CD4-positive, alpha-beta T cell (primary cell): ENCODE measurements at regions not wholly inside any gene's neighbourhood (a gene's known extent, or its start where the extent isn't known, plus 50 kb on each side); places are given as distances from the start of the nearest gene placed in this dataset.

ENCODE experiments used
- ATAC-seq: fragments of 200-7000 bp; cut with Tn5 transposase; one replicate; pipeline ENCODE4 v1.10.0; 2022; ENCODE audit warnings: mild to moderate bottlenecking; ENCODE audit not compliant: poor library complexity
- CTCF ChIA-PET: fragments of 350-600 bp; sonication (Branson Sonifier 250); formaldehyde crosslinking; loops from one replicate; lab custom pipeline; 2021; ENCODE audit warnings: antibody characterized with exemption, inconsistent platforms; lab: Charles Lee
- POLR2A ChIA-PET: fragments of 350-600 bp; sonication (Branson Sonifier 250); formaldehyde crosslinking; loops from one replicate; lab custom pipeline; 2021; ENCODE audit warnings: antibody characterized with exemption, inconsistent platforms; lab: Charles Lee
- DNase-seq, 14 experiments: peaks; one replicate each; pipeline ENCODE4 v3.0.0-alpha.2; 2013 to 2020; ENCODE audit warnings: mixed read lengths in 2 of 14
- H3K27ac ChIP-seq, 2 donors: one replicate each; pipeline versions ENCODE4 v1.5.1 to v1.7.0; 2013; ENCODE audit warnings: low read length in 2 of 2, low read depth in 1 of 2, mild to moderate bottlenecking in 1 of 2
- H3K27me3 ChIP-seq, 2 experiments: 1 replicate in 1 of 2; 2 replicates in 1 of 2; pipeline versions ENCODE4 v1.6.1 to v1.7.0; 2013; ENCODE audit warnings: low read length in 2 of 2, control low read depth in 1 of 2, mild to moderate bottlenecking in 1 of 2, moderate library complexity in 1 of 2; ENCODE audit not compliant: insufficient read depth in 2 of 2, control insufficient read depth in 1 of 2
- H3K36me3 ChIP-seq: one replicate; pipeline ENCODE4 v1.6.1; 2013; ENCODE audit warnings: low read length, control low read depth; ENCODE audit not compliant: insufficient read depth
- H3K4me1 ChIP-seq: one replicate; pipeline ENCODE4 v1.6.1; 2013; ENCODE audit warnings: low read length, control low read depth; ENCODE audit not compliant: insufficient read depth
- H3K4me3 ChIP-seq: one replicate; pipeline ENCODE4 v1.5.1; 2013; ENCODE audit warnings: mild to moderate bottlenecking, low read length, moderate library complexity
- H3K9me3 ChIP-seq, 2 experiments: 1 replicate in 1 of 2; 2 replicates in 1 of 2; pipeline versions ENCODE4 v1.6.1 to v1.7.0; 2013; ENCODE audit warnings: low read length in 2 of 2, mild to moderate bottlenecking in 2 of 2, control low read depth in 1 of 2, moderate library complexity in 1 of 2; ENCODE audit not compliant: control insufficient read depth in 1 of 2, insufficient read depth in 1 of 2
- H3K27ac Mint-ChIP-seq: one replicate; pipeline ENCODE4 v1.8.0; 2020; ENCODE audit warnings: mixed read lengths
- H3K27me3 Mint-ChIP-seq: one replicate; pipeline ENCODE4 v1.8.0; 2021; ENCODE audit warnings: mixed read lengths
- H3K36me3 Mint-ChIP-seq: one replicate; pipeline ENCODE4 v1.8.0; 2021; ENCODE audit warnings: low read depth, mixed read lengths
- H3K4me1 Mint-ChIP-seq: one replicate; pipeline ENCODE4 v1.8.0; 2021; ENCODE audit warnings: low read depth, mixed read lengths
- H3K4me3 Mint-ChIP-seq: one replicate; pipeline ENCODE4 v1.8.0; 2020; ENCODE audit warnings: mild to moderate bottlenecking, mixed read lengths
- H3K9me3 Mint-ChIP-seq: one replicate; pipeline ENCODE4 v1.8.0; 2020; ENCODE audit warnings: mixed read lengths
- intact Hi-C, 2 experiments: fragments of 100-400 bp; cut with DNase I in 1 of 2; cut with micrococcal nuclease in 1 of 2; formaldehyde crosslinking; loops; one replicate each; pipeline versions ENCODE4 v1.15.1 to v1.9.0; 2023 to 2025; cut with DNase I, micrococcal nuclease
- TF ChIP-seq, protein P1 (sequence below): fragments of 200-600 bp; IDR thresholded peaks from one replicate; pipeline ENCODE4 v1.8.0; 2022; ENCODE audit warnings: antibody characterized with exemption, mild to moderate bottlenecking

DNA sequence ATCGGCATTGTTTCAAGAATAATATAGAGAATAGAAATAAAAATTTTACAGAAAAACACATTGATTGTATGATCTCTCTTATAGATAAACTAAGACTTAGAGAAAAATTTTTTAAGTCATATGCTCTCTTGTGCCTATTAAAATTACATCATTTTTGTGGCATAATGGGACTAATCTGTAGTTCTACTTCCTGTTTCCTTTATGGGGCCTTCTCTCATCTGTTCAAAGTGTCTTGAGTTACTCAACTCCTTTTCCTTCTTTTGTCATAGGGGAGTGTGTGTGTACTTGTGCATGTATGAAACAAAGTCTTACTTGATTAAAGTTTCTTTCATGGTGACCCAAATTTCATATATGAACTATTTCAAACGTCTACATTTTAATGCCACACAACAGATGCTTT is 1448.9 kb upstream of the TENM3 start:
- intact Hi-C loops: no loop called here
- Histone ChIP-seq H3K9me3 (no peaks in the 10 kb centered on the region), H3K4me3 (no peak overlapping the region), H3K27ac (no peak overlapping the region), H3K27me3 (no peaks in the 10 kb centered on the region), H3K4me1 (no peaks in the 10 kb centered on the region), H3K36me3 (no peaks in the 10 kb centered on the region)
- H3K4me1 Mint-ChIP-seq: no peaks in the 10 kb centered on the region
- ChIA-PET POLR2A (no interaction called here), CTCF (no interaction called here)
- ATAC-seq (no peak), DNase-seq (peak in 1 of 14 experiments; percentile 1)
- TF ChIP-seq, protein P1, sequence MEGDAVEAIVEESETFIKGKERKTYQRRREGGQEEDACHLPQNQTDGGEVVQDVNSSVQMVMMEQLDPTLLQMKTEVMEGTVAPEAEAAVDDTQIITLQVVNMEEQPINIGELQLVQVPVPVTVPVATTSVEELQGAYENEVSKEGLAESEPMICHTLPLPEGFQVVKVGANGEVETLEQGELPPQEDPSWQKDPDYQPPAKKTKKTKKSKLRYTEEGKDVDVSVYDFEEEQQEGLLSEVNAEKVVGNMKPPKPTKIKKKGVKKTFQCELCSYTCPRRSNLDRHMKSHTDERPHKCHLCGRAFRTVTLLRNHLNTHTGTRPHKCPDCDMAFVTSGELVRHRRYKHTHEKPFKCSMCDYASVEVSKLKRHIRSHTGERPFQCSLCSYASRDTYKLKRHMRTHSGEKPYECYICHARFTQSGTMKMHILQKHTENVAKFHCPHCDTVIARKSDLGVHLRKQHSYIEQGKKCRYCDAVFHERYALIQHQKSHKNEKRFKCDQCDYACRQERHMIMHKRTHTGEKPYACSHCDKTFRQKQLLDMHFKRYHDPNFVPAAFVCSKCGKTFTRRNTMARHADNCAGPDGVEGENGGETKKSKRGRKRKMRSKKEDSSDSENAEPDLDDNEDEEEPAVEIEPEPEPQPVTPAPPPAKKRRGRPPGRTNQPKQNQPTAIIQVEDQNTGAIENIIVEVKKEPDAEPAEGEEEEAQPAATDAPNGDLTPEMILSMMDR: no peak
- H3K27ac Mint-ChIP-seq: no peak overlapping the region
- no peak overlapping the region for H3K4me3 Mint-ChIP-seq
- no peaks in the 10 kb centered on the region for H3K9me3 Mint-ChIP-seq
- H3K27me3 Mint-ChIP-seq: no peaks in the 10 kb centered on the region
- H3K36me3 Mint-ChIP-seq: no peaks in the 10 kb centered on the region

DNA sequence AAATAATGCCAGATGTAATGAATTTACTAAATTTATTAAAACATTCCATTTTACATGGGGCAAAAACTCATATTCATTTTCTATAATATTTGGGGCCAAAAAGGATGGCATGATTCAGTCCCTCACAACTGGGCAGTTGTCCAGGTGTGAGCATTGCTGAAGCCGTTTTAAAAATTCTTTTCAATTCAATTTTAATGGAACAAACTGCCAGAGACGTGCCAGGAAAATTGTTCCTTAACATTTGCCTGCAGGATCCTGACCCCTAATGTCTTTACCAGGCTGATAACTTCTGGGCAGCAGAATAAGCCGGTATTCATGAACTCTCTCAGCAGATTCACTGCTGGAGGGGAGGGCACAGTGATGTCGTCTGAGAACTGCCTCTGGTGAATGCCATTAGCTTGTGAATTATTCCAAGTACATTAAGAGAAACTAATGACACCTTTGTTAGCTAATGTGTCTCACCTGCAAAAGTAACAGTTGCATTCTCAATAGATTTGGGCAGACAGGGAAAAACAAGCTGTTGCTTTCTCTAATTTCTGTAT is 1445.1 kb upstream of the TENM3 start:
- Histone ChIP-seq H3K36me3 (no peaks in the 10 kb centered on the region), H3K4me3 (no peak overlapping the region), H3K4me1 (no peaks in the 10 kb centered on the region), H3K27me3 (no peaks in the 10 kb centered on the region), H3K9me3 (no peaks in the 10 kb centered on the region), H3K27ac (no peak overlapping the region)
- CTCF ChIA-PET: no interaction called here
- no peak for DNase-seq
- no peak for ATAC-seq
- H3K4me1 Mint-ChIP-seq: no peaks in the 10 kb centered on the region
- no peak overlapping the region for H3K4me3 Mint-ChIP-seq
- H3K27me3 Mint-ChIP-seq: no peaks in the 10 kb centered on the region
- TF ChIP-seq, protein P1: no peak
- H3K36me3 Mint-ChIP-seq: no peaks in the 10 kb centered on the region
- intact Hi-C loops: no loop called here
- POLR2A ChIA-PET: no interaction called here
- no peak overlapping the region for H3K27ac Mint-ChIP-seq
- H3K9me3 Mint-ChIP-seq: peaks cover 1% of the 10 kb centered on the region

- TF ChIP-seq, protein P1: no peak
- Mint-ChIP-seq H3K36me3 (no peaks in the 10 kb centered on the region), H3K27me3 (no peaks in the 10 kb centered on the region), H3K9me3 (peaks cover 4% of the 10 kb centered on the region), H3K4me1 (no peaks in the 10 kb centered on the region), H3K4me3 (no peak overlapping the region), H3K27ac (no peak overlapping the region)
- Histone ChIP-seq H3K27me3 (no peaks in the 10 kb centered on the region), H3K9me3 (no peaks in the 10 kb centered on the region), H3K36me3 (no peaks in the 10 kb centered on the region), H3K4me1 (no peaks in the 10 kb centered on the region), H3K4me3 (no peak overlapping the region), H3K27ac (no peak overlapping the region)
- POLR2A ChIA-PET: no interaction called here
- intact Hi-C loops: no loop called here
- DNase-seq (no peak), ATAC-seq (no peak)
- CTCF ChIA-PET: no interaction called here
Observed at GRCh38 chr4:180799798-180800197, 1443.4 kb upstream of the TENM3 start.
